Thyroid gland (tissue), 4 donors: ENCODE measurements at regions not wholly inside any gene's neighbourhood (a gene's known extent, or its start where the extent isn't known, plus 50 kb on each side); places are given as distances from the start of the nearest gene placed in this dataset. TPM values are rescaled to one million over a fixed set of nuclear protein-coding genes. Genes with fewer than 3 reads are reported as not detected.

Experiments
- DNase-seq, 2 donors: peaks; one replicate each; pipeline ENCODE4 v3.0.0-alpha.2; 2019
- H3K27ac ChIP-seq, 3 donors: fragments of 200-600 bp; sonication (generic); 1 replicate in 2 of 3; 2 replicates in 1 of 3; pipeline ENCODE4 v1.5.1; 2016 to 2019; ENCODE audit warnings: mild to moderate bottlenecking in 1 of 3, moderate library complexity in 1 of 3
- H3K27me3 ChIP-seq: fragments of 200-600 bp; sonication (generic); one replicate; pipeline ENCODE4 v1.5.1; 2019
- H3K36me3 ChIP-seq, 2 donors: fragments of 200-600 bp; sonication (generic); one replicate each; pipeline ENCODE4 v1.5.1; 2016 to 2019
- H3K4me1 ChIP-seq, 2 donors: fragments of 200-600 bp; sonication (generic); one replicate each; pipeline ENCODE4 v1.5.1; 2017 to 2019
- H3K4me3 ChIP-seq, 3 donors: fragments of 200-600 bp; sonication (generic); replicated peaks in 1 of 3; 1 replicate in 2 of 3; 2 replicates in 1 of 3; pipeline ENCODE4 v1.5.1; 2016; ENCODE audit warnings: mild to moderate bottlenecking in 1 of 3
- H3K9me3 ChIP-seq: fragments of 200-600 bp; sonication (generic); one replicate; pipeline ENCODE4 v1.5.1; 2017
- POLR2A ChIP-seq, 2 donors: fragments of 450-650 bp; IDR thresholded peaks; one replicate each; pipeline ENCODE4 v1.6.1; 2017; ENCODE audit warnings: antibody characterized with exemption in 2 of 2, mild to moderate bottlenecking in 2 of 2, moderate library complexity in 1 of 2
- WGBS, 2 donors: methylation state at CpG; one replicate each; pipeline ENCODE4 v1.1.5; 2017; 5-methylcytosine and 5-hydroxymethylcytosine counted together
- intact Hi-C: fragments of 100-400 bp; cut with DNase I; formaldehyde crosslinking; loops from one replicate; pipeline ENCODE4 v1.15.1; 2023
- small RNA-seq: library from RNA; depleted of rRNA; stranded (forward); fragments of <200 nt; gene quantifications from one replicate; pipeline ENCODE3, GENCODE V24; 2016
- TF ChIP-seq, protein P1 (sequence below), 6 experiments: fragments of 200-600 bp in 3 of 6; fragments of 450-650 bp in 3 of 6; sonication (generic) in 3 of 6; IDR thresholded peaks; one replicate each; pipeline ENCODE4 v1.5.1; 2016 to 2019; ENCODE audit warnings: antibody characterized with exemption in 6 of 6, mild to moderate bottlenecking in 2 of 6, inconsistent platforms in 1 of 6, moderate library complexity in 1 of 6

- no peak for TF ChIP-seq POLR2A (IDR thresholded peaks at IDR 0.05)
- TF ChIP-seq, protein P1, sequence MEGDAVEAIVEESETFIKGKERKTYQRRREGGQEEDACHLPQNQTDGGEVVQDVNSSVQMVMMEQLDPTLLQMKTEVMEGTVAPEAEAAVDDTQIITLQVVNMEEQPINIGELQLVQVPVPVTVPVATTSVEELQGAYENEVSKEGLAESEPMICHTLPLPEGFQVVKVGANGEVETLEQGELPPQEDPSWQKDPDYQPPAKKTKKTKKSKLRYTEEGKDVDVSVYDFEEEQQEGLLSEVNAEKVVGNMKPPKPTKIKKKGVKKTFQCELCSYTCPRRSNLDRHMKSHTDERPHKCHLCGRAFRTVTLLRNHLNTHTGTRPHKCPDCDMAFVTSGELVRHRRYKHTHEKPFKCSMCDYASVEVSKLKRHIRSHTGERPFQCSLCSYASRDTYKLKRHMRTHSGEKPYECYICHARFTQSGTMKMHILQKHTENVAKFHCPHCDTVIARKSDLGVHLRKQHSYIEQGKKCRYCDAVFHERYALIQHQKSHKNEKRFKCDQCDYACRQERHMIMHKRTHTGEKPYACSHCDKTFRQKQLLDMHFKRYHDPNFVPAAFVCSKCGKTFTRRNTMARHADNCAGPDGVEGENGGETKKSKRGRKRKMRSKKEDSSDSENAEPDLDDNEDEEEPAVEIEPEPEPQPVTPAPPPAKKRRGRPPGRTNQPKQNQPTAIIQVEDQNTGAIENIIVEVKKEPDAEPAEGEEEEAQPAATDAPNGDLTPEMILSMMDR (IDR thresholded peaks at IDR 0.05), result no peak
- no peaks in the 10 kb centered on the region for H3K9me3 ChIP-seq
- H3K36me3 ChIP-seq, result no peaks in the 10 kb centered on the region
- no peaks in the 10 kb centered on the region for H3K4me1 ChIP-seq
- DNase-seq, result no peak
- no peak overlapping the region for H3K4me3 ChIP-seq
- intact Hi-C loops, result no loop called here
- H3K27ac ChIP-seq, result no peak overlapping the region
- no peaks in the 10 kb centered on the region for H3K27me3 ChIP-seq
These were observed 58.6 kb upstream of the UGT8 start for GRCh38 chr4:114539985-114540384.

- Histone ChIP-seq H3K27ac (no peak overlapping the region), H3K36me3 (no peaks in the 10 kb centered on the region), H3K9me3 (no peaks in the 10 kb centered on the region), H3K4me3 (no peak overlapping the region), H3K27me3 (no peaks in the 10 kb centered on the region), H3K4me1 (no peaks in the 10 kb centered on the region)
- no peak for TF ChIP-seq POLR2A (IDR thresholded peaks at IDR 0.05)
- no peak for DNase-seq
- intact Hi-C loops, result no loop called here
- 84 to 95% methylated on average over 2 of the region's 2 CpGs for WGBS, 2 donors
These were observed 51.1 kb upstream of the UGT8 start for GRCh38 chr4:114547340-114548134.

Small RNAs in the stretch of these regions (small RNA-seq; reads per million reads assigned to genes)
- gene AC093815.1, result not detected
